HG02884 (cell line): ENCODE measurements at regions not wholly inside any gene's neighbourhood (a gene's known extent, or its start where the extent isn't known, plus 50 kb on each side); places are given as distances from the start of the nearest gene placed in this dataset.
"Not testable (repeated sequence)": the region's sequence is repeated elsewhere in the genome, so short reads cannot be mapped to it uniquely, and the experiment has no call there.

Source experiments
- ATAC-seq: cut with Tn5 transposase; IDR thresholded peaks from one replicate; pipeline ENCODE4 v1.9.1; 2021; ENCODE audit warnings: mild to moderate bottlenecking, moderate library complexity; ENCODE audit not compliant: unreplicated experiment

GRCh38 chr9:86997156-86997555 is 49.9 kb upstream of the GAS1 start:
- ATAC-seq, result no peak

GRCh38 chr9:86997951-86998350 is 50.6 kb upstream of the GAS1 start:
- no peak for ATAC-seq

- ATAC-seq, result no peak
Observed at GRCh38 chr9:87002517-87002916, 55.2 kb upstream of the GAS1 start.

- no peak for ATAC-seq
Observed at GRCh38 chr9:87004016-87004415, 56.7 kb upstream of the GAS1 start.

- ATAC-seq, result no peak
Observed at GRCh38 chr9:87006956-87007355, 59.6 kb upstream of the GAS1 start.

GRCh38 chr9:87007711-87008366 is 60.5 kb upstream of the GAS1 start:
- ATAC-seq, result no peak

- no peak for ATAC-seq
Observed at GRCh38 chr9:87008667-87009066, 61.4 kb upstream of the GAS1 start.

GRCh38 chr9:87010626-87011025 is 63.3 kb upstream of the GAS1 start:
- no peak for ATAC-seq

- no peak for ATAC-seq
Observed at GRCh38 chr9:87011551-87011950, 64.2 kb upstream of the GAS1 start.

- ATAC-seq, result no peak
Observed at GRCh38 chr9:87013490-87013889, 66.2 kb upstream of the GAS1 start.

GRCh38 chr9:87014436-87014835 is 67.1 kb upstream of the GAS1 start:
- no peak for ATAC-seq

- ATAC-seq, result no peak
Observed at GRCh38 chr9:87016681-87017080, 69.4 kb upstream of the GAS1 start.

- ATAC-seq, result no peak
Observed at GRCh38 chr9:87020169-87020950, 73.1 kb upstream of the GAS1 start.

GRCh38 chr9:87022178-87022577 is 74.9 kb upstream of the GAS1 start:
- no peak for ATAC-seq

GRCh38 chr9:87026204-87026603 is 78.9 kb upstream of the GAS1 start:
- no peak for ATAC-seq

- ATAC-seq, result not testable (repeated sequence)
Observed at GRCh38 chr9:87028836-87029235, 81.5 kb upstream of the GAS1 start.

- no peak for ATAC-seq
Observed at GRCh38 chr9:87029905-87030304, 82.6 kb upstream of the GAS1 start.

GRCh38 chr9:87034841-87035240 is 87.5 kb upstream of the GAS1 start:
- no peak for ATAC-seq

- ATAC-seq, result no peak
Observed at GRCh38 chr9:87035879-87036278, 88.6 kb upstream of the GAS1 start.

- no peak for ATAC-seq
Observed at GRCh38 chr9:87036506-87036905, 89.2 kb upstream of the GAS1 start.

GRCh38 chr9:87039809-87040392 is 92.6 kb upstream of the GAS1 start:
- ATAC-seq, result no peak

- no peak for ATAC-seq
Observed at GRCh38 chr9:87040410-87041009, 93.2 kb upstream of the GAS1 start.
